ENCODE measurements at regions not wholly inside any gene's neighbourhood (a gene's known extent, or its start where the extent isn't known, plus 50 kb on each side); places are given as distances from the start of the nearest gene placed in this dataset.

DNA sequence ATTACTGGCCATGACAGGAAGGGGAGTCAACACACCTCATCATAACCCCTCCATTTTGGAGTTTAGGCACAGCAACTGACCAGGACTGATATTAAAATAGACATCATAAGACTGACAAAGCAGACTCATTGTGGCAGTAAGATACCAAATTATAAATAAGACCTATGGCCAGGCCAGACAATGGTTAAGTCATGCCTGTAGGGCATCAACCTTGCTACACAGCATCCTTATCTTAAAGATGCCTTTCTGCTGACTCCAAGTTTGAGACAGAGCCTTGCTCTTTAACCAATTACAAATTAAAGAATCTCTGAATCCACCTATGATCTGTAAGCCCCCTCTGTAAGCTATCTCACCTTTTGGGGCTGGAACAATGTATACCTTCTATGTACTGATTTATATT, 65.5 kb downstream of the VCX2 start:
- TF ChIP-seq CTCF (IDR thresholded peaks at IDR 0.05) = no peak
- Mint-ChIP-seq H3K27ac (ENCODE audit: unreplicated experiment) (no peak overlapping the region), H3K9me3 (ENCODE audit: unreplicated experiment) (peaks cover 7% of the 10 kb centered on the region), H3K27me3 (ENCODE audit: unreplicated experiment) (no peaks in the 10 kb centered on the region), H3K4me3 (ENCODE audit: unreplicated experiment) (no peak overlapping the region), H3K4me1 (ENCODE audit: unreplicated experiment) (no peaks in the 10 kb centered on the region), H3K36me3 (ENCODE audit: unreplicated experiment) (no peaks in the 10 kb centered on the region)
- DNase-seq (ENCODE audit: extremely low spot score, unreplicated experiment) = no peak

- TF ChIP-seq CTCF (IDR thresholded peaks at IDR 0.05) = no peak
- Mint-ChIP-seq H3K4me1 (ENCODE audit: unreplicated experiment) (no peaks in the 10 kb centered on the region), H3K36me3 (ENCODE audit: unreplicated experiment) (no peaks in the 10 kb centered on the region), H3K27me3 (ENCODE audit: unreplicated experiment) (no peaks in the 10 kb centered on the region), H3K27ac (ENCODE audit: unreplicated experiment) (no peak overlapping the region), H3K4me3 (ENCODE audit: unreplicated experiment) (no peak overlapping the region), H3K9me3 (ENCODE audit: unreplicated experiment) (peaks cover 4% of the 10 kb centered on the region)
- no peak for DNase-seq (ENCODE audit: extremely low spot score, unreplicated experiment)
These were observed 67.4 kb downstream of the VCX2 start for GRCh38 chrX:8103655-8104054.

DNA sequence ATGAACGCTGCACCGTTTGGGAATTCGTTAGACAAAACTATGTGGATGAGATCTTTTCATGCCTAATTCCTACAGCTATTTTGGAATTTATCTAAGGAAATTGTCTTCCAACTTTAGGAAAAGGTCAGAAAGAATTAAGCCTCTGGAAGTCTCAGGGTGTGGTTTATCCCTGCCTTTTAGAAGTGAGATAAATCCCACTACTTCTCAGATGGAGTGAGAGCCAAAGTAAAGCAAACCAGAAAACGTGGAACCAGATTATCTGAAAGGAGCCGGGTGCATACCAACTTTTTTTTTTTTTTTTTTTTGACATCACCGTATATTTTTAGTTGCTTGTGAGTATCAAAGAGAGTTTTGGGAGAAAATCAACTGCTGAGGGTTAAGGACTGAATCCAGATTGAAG, 79.6 kb downstream of the VCX2 start:
- Mint-ChIP-seq H3K4me3 (ENCODE audit: unreplicated experiment) (no peak overlapping the region), H3K27ac (ENCODE audit: unreplicated experiment) (no peak overlapping the region), H3K4me1 (ENCODE audit: unreplicated experiment) (no peaks in the 10 kb centered on the region), H3K9me3 (ENCODE audit: unreplicated experiment) (peaks cover 13% of the 10 kb centered on the region), H3K36me3 (ENCODE audit: unreplicated experiment) (no peaks in the 10 kb centered on the region), H3K27me3 (ENCODE audit: unreplicated experiment) (no peaks in the 10 kb centered on the region)
- DNase-seq (ENCODE audit: extremely low spot score, unreplicated experiment) = no peak
- TF ChIP-seq CTCF (IDR thresholded peaks at IDR 0.05) = no peak

DNA sequence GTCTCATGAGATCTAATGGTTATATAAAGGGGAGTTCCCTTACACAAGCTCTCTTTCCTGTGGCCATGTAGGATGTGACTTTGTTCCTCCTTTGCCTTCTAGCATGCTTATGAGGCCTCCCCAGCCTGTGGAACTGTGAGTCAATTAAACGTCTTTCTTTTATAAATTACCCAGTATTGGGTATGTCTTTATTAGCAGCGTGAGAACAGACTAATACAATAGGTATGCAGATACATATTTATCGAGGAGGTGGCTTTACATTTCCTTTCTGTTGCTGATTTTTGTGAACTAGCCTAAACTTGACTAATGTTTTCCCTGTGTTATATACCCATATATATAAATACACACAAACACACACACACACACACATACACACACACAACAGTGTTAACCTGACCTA, 80.2 kb downstream of the VCX2 start:
- TF ChIP-seq CTCF (IDR thresholded peaks at IDR 0.05) = no peak

GRCh38 chrX:8090482-8090881, 80.6 kb downstream of the VCX2 start:
- Mint-ChIP-seq H3K4me3 (ENCODE audit: unreplicated experiment) (no peak overlapping the region), H3K4me1 (ENCODE audit: unreplicated experiment) (no peaks in the 10 kb centered on the region), H3K9me3 (ENCODE audit: unreplicated experiment) (peaks cover 13% of the 10 kb centered on the region), H3K36me3 (ENCODE audit: unreplicated experiment) (no peaks in the 10 kb centered on the region), H3K27me3 (ENCODE audit: unreplicated experiment) (no peaks in the 10 kb centered on the region), H3K27ac (ENCODE audit: unreplicated experiment) (no peak overlapping the region)
- TF ChIP-seq CTCF (IDR thresholded peaks at IDR 0.05) = no peak
- no peak for DNase-seq (ENCODE audit: extremely low spot score, unreplicated experiment)

More for the DNA sequence above, 80.2 kb downstream of the VCX2 start:
- Mint-ChIP-seq H3K4me1 (ENCODE audit: unreplicated experiment) (no peaks in the 10 kb centered on the region), H3K27me3 (ENCODE audit: unreplicated experiment) (no peaks in the 10 kb centered on the region), H3K9me3 (ENCODE audit: unreplicated experiment) (peaks cover 13% of the 10 kb centered on the region), H3K4me3 (ENCODE audit: unreplicated experiment) (no peak overlapping the region), H3K36me3 (ENCODE audit: unreplicated experiment) (no peaks in the 10 kb centered on the region), H3K27ac (ENCODE audit: unreplicated experiment) (no peak overlapping the region)
- no peak for DNase-seq (ENCODE audit: extremely low spot score, unreplicated experiment)
